ENCODE measurements at regions not wholly inside any gene's neighbourhood (a gene's known extent, or its start where the extent isn't known, plus 50 kb on each side); places are given as distances from the start of the nearest gene placed in this dataset.

GRCh38 chrX:19212037-19212436 is 89.8 kb upstream of the ADGRG2 start:
- no peak for TF ChIP-seq TAF1 (IDR thresholded peaks at IDR 0.05; ENCODE audit: low read depth)
- TF ChIP-seq USF1 (IDR thresholded peaks at IDR 0.05): no peak
- no peak for TF ChIP-seq YY1 (IDR thresholded peaks at IDR 0.05; ENCODE audit: low read depth)

- no peak for TF ChIP-seq TEAD4 (IDR thresholded peaks at IDR 0.05)
- no peak for TF ChIP-seq MAX (IDR thresholded peaks at IDR 0.05)
- no peak for TF ChIP-seq FOXM1 (IDR thresholded peaks at IDR 0.05; ENCODE audit: borderline replicate concordance, low read depth)
- TF ChIP-seq YY1 (IDR thresholded peaks at IDR 0.05; ENCODE audit: low read depth): no peak
- no peak for TF ChIP-seq TCF12 (IDR thresholded peaks at IDR 0.05; ENCODE audit: low read depth)
- TF ChIP-seq USF1 (IDR thresholded peaks at IDR 0.05): no peak
- TF ChIP-seq REST (IDR thresholded peaks at IDR 0.05; ENCODE audit: low read depth): no peak
Observed at GRCh38 chrX:19213610-19214152, 91.4 kb upstream of the ADGRG2 start.

- TF ChIP-seq EGR1 (IDR thresholded peaks at IDR 0.05) (no peak), YY1 (IDR thresholded peaks at IDR 0.05; ENCODE audit: low read depth) (no peak), USF1 (IDR thresholded peaks at IDR 0.05) (no peak), TEAD4 (IDR thresholded peaks at IDR 0.05) (no peak), TAF1 (IDR thresholded peaks at IDR 0.05; ENCODE audit: low read depth) (no peak), REST (IDR thresholded peaks at IDR 0.05; ENCODE audit: low read depth) (no peak), NFIC (IDR thresholded peaks at IDR 0.05) (no peak)
Observed at GRCh38 chrX:19214311-19214710, 92.0 kb upstream of the ADGRG2 start.

- TF ChIP-seq TAF1 (IDR thresholded peaks at IDR 0.05; ENCODE audit: low read depth): no peak
- TF ChIP-seq RAD21 (IDR thresholded peaks at IDR 0.05; ENCODE audit: low read depth): peak; percentile 22; the same call in 1 of the 2 replicates
Observed at GRCh38 chrX:19225909-19226308, 103.6 kb upstream of the ADGRG2 start.

- TF ChIP-seq REST (IDR thresholded peaks at IDR 0.05; ENCODE audit: low read depth) (no peak), TCF12 (IDR thresholded peaks at IDR 0.05; ENCODE audit: low read depth) (no peak), NFIC (IDR thresholded peaks at IDR 0.05) (no peak), CREB1 (IDR thresholded peaks at IDR 0.05; ENCODE audit: low read depth) (no peak), TAF1 (IDR thresholded peaks at IDR 0.05; ENCODE audit: low read depth) (no peak), EP300 (IDR thresholded peaks at IDR 0.05; ENCODE audit: borderline replicate concordance) (no peak), FOXM1 (IDR thresholded peaks at IDR 0.05; ENCODE audit: borderline replicate concordance, low read depth) (no peak), RAD21 (IDR thresholded peaks at IDR 0.05; ENCODE audit: low read depth) (no peak), MAX (IDR thresholded peaks at IDR 0.05) (no peak), USF1 (IDR thresholded peaks at IDR 0.05) (no peak), EGR1 (IDR thresholded peaks at IDR 0.05) (no peak), TEAD4 (IDR thresholded peaks at IDR 0.05) (no peak), ZBTB7A (IDR thresholded peaks at IDR 0.05; ENCODE audit: low read depth) (no peak), CEBPB (IDR thresholded peaks at IDR 0.05) (no peak), YY1 (IDR thresholded peaks at IDR 0.05; ENCODE audit: low read depth) (no peak)
Observed at GRCh38 chrX:19237901-19238300, 105.8 kb upstream of the PDHA1 start.
